Brain microvascular endothelial cell (primary cell): ENCODE measurements at regions not wholly inside any gene's neighbourhood (a gene's known extent, or its start where the extent isn't known, plus 50 kb on each side); places are given as distances from the start of the nearest gene placed in this dataset.
A peak's percentile ranks its signal among the peaks of the same experiment; 100 is the strongest.

Experiments
- DNase-seq: peaks from one replicate; pipeline ENCODE4 v3.0.0-alpha.2; 2020
- H3K27ac ChIP-seq: fragments of 250-450 bp; sonication (Bioruptor Pico); 2 replicates; pipeline ENCODE4 v1.5.1; 2020; ENCODE audit warnings: mild to moderate bottlenecking, moderate library complexity
- H3K27me3 ChIP-seq: fragments of 250-450 bp; sonication (Bioruptor Pico); replicated peaks from 2 replicates; pipeline ENCODE4 v1.5.1; 2020; ENCODE audit warnings: mild to moderate bottlenecking
- H3K36me3 ChIP-seq: fragments of 250-450 bp; sonication (Bioruptor Pico); replicated peaks from 2 replicates; pipeline ENCODE4 v1.5.1; 2020; ENCODE audit warnings: mild to moderate bottlenecking
- H3K4me3 ChIP-seq: 2 replicates; pipeline ENCODE4 v1.5.1; 2011; ENCODE audit warnings: low read depth, mild to moderate bottlenecking, control low read depth, low read length, moderate library complexity
- CTCF ChIP-seq: IDR thresholded peaks from 2 replicates; pipeline ENCODE4 v1.5.1; 2011; ENCODE audit warnings: low read depth, mild to moderate bottlenecking, moderate library complexity, low read length, control low read depth, inconsistent platforms; ENCODE audit errors: missing control alignments
- in situ Hi-C: cut with HindIII; loops from 2 replicates; pipeline ENCODE4 v1.10.0; 2017; ENCODE audit warnings: low sequenced_read_pairs, low pct_ligation_motif_present

GRCh38 chr6:80625405-80625804, 518.9 kb downstream of the BCKDHB start:
- Histone ChIP-seq H3K36me3 (no peaks in the 10 kb centered on the region), H3K27me3 (no peaks in the 10 kb centered on the region), H3K27ac (no peak overlapping the region), H3K4me3 (no peak overlapping the region)
- TF ChIP-seq CTCF: no peak
- in situ Hi-C loops: no loop called here
- DNase-seq: no peak

- no peak for TF ChIP-seq CTCF
- no peak overlapping the region for H3K4me3 ChIP-seq
- H3K27me3 ChIP-seq: no peaks in the 10 kb centered on the region
- H3K27ac ChIP-seq: no peak overlapping the region
- DNase-seq: no peak
- H3K36me3 ChIP-seq: no peaks in the 10 kb centered on the region
- in situ Hi-C loops: no loop called here
Observed at GRCh38 chr6:80623066-80623815, 516.8 kb downstream of the BCKDHB start.

- no peaks in the 10 kb centered on the region for H3K36me3 ChIP-seq
- in situ Hi-C loops: no loop called here
Observed at GRCh38 chr6:80622641-80623040, 516.2 kb downstream of the BCKDHB start.

GRCh38 chr6:80618953-80619352, 512.5 kb downstream of the BCKDHB start:
- no peaks in the 10 kb centered on the region for H3K27me3 ChIP-seq
- TF ChIP-seq CTCF: no peak
- H3K27ac ChIP-seq: no peak overlapping the region
- no peak for DNase-seq
- H3K4me3 ChIP-seq: no peak overlapping the region
- in situ Hi-C loops: no loop called here
- no peaks in the 10 kb centered on the region for H3K36me3 ChIP-seq

More at GRCh38 chr6:80622641-80623040, 516.2 kb downstream of the BCKDHB start:
- Histone ChIP-seq H3K4me3 (no peak overlapping the region), H3K27me3 (no peaks in the 10 kb centered on the region), H3K27ac (no peak overlapping the region)
- no peak for TF ChIP-seq CTCF
- no peak for DNase-seq

GRCh38 chr6:80610846-80611245, 504.4 kb downstream of the BCKDHB start:
- Histone ChIP-seq H3K27ac (no peak overlapping the region), H3K36me3 (no peaks in the 10 kb centered on the region), H3K27me3 (no peaks in the 10 kb centered on the region), H3K4me3 (no peak overlapping the region)
- DNase-seq: peak; percentile 38
- TF ChIP-seq CTCF: no peak
- in situ Hi-C loops: no loop called here

GRCh38 chr6:80608881-80609280, 502.4 kb downstream of the BCKDHB start:
- H3K4me3 ChIP-seq: no peak overlapping the region
- DNase-seq: peak; percentile 25
- no peaks in the 10 kb centered on the region for H3K27me3 ChIP-seq
- no peaks in the 10 kb centered on the region for H3K36me3 ChIP-seq
- TF ChIP-seq CTCF: no peak
- in situ Hi-C loops: no loop called here
- peak overlapping the region; percentile 93 for H3K27ac ChIP-seq
